ENCODE measurements at regions not wholly inside any gene's neighbourhood (a gene's known extent, or its start where the extent isn't known, plus 50 kb on each side); places are given as distances from the start of the nearest gene placed in this dataset.

- peak; percentile 91 for ATAC-seq
- intact Hi-C loops (cut with DNase I): no loop called here
- peak; percentile 72 for DNase-seq
Observed at GRCh38 chr1:22275626-22276395, 132.9 kb upstream of the WNT4 start.

GRCh38 chr1:22276396-22276748 is 133.5 kb upstream of the WNT4 start:
- Histone ChIP-seq H3K4me3 (no peak overlapping the region), H3K4me1 (peaks cover 4% of the 10 kb centered on the region), H3K9me3 (no peaks in the 10 kb centered on the region), H3K27ac (no peak overlapping the region), H3K36me3 (no peaks in the 10 kb centered on the region), H3K27me3 (ENCODE audit: low read depth) (no peaks in the 10 kb centered on the region)
- DNase-seq (no peak), ATAC-seq (no peak)
- TF ChIP-seq CTCF (IDR thresholded peaks at IDR 0.05): no peak
- intact Hi-C loops (cut with DNase I): no loop called here

More at GRCh38 chr1:22275626-22276395, 132.9 kb upstream of the WNT4 start:
- Histone ChIP-seq H3K4me3 (no peak overlapping the region), H3K27ac (no peak overlapping the region), H3K4me1 (peaks cover 4% of the 10 kb centered on the region), H3K9me3 (no peaks in the 10 kb centered on the region), H3K36me3 (no peaks in the 10 kb centered on the region), H3K27me3 (ENCODE audit: low read depth) (no peaks in the 10 kb centered on the region)
- peak; percentile 94 for TF ChIP-seq CTCF (IDR thresholded peaks at IDR 0.05)

GRCh38 chr1:22277662-22278061 is 134.8 kb upstream of the WNT4 start:
- H3K36me3 ChIP-seq: no peaks in the 10 kb centered on the region
- no peak overlapping the region for H3K27ac ChIP-seq
- no peaks in the 10 kb centered on the region for H3K9me3 ChIP-seq
- H3K4me1 ChIP-seq: peaks cover 4% of the 10 kb centered on the region
- no peak overlapping the region for H3K4me3 ChIP-seq
- no peak for TF ChIP-seq CTCF (IDR thresholded peaks at IDR 0.05)
- DNase-seq (no peak), ATAC-seq (no peak)
- no peaks in the 10 kb centered on the region for H3K27me3 ChIP-seq (ENCODE audit: low read depth)
- intact Hi-C loops (cut with DNase I): no loop called here

- intact Hi-C loops (cut with DNase I): no loop called here
- DNase-seq (no peak), ATAC-seq (no peak)
- H3K4me3 ChIP-seq: no peak overlapping the region
- H3K27me3 ChIP-seq (ENCODE audit: low read depth): no peaks in the 10 kb centered on the region
- H3K4me1 ChIP-seq: peaks cover 4% of the 10 kb centered on the region
- no peaks in the 10 kb centered on the region for H3K36me3 ChIP-seq
- no peaks in the 10 kb centered on the region for H3K9me3 ChIP-seq
- H3K27ac ChIP-seq: no peak overlapping the region
- no peak for TF ChIP-seq CTCF (IDR thresholded peaks at IDR 0.05)
Observed at GRCh38 chr1:22279735-22280134, 136.8 kb upstream of the WNT4 start.

- Histone ChIP-seq H3K4me1 (peaks cover 2% of the 10 kb centered on the region), H3K27ac (no peak overlapping the region), H3K9me3 (no peaks in the 10 kb centered on the region), H3K36me3 (no peaks in the 10 kb centered on the region), H3K4me3 (no peak overlapping the region), H3K27me3 (ENCODE audit: low read depth) (no peaks in the 10 kb centered on the region)
- intact Hi-C loops (cut with DNase I): no loop called here
- ATAC-seq (no peak), DNase-seq (no peak)
- TF ChIP-seq CTCF (IDR thresholded peaks at IDR 0.05): no peak
Observed at GRCh38 chr1:22280526-22280925, 137.6 kb upstream of the WNT4 start.
